ENCODE measurements at regions not wholly inside any gene's neighbourhood (a gene's known extent, or its start where the extent isn't known, plus 50 kb on each side); places are given as distances from the start of the nearest gene placed in this dataset.

DNA sequence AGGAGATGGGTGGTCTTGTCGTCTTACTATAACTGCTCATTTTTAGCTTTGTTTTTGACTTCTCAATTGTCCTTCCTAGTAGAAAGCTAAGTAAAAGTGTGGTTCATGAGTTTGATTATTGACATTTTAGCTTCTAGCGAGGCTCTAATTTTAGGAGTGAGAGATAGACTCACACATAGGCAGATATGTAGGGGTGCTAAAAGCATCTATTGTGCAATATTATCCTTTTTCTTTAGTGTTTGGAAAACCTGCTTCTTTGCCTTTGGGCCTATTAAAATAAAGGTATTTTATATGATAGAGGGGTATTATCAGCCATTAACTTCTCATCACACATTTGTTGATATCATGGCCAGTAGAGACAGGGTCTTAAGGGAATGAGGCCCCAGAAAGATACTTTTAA is 195.3 kb downstream of the SPRY1 start:
- no peaks in the 10 kb centered on the region for H4K20me1 ChIP-seq (ENCODE audit: control insufficient read depth, extremely low read depth, insufficient read depth, low read length)
- no peak overlapping the region for H3K27ac ChIP-seq (ENCODE audit: insufficient read depth, low read length)
- H2AFZ ChIP-seq (ENCODE audit: low read length), result no peak overlapping the region
- no peaks in the 10 kb centered on the region for H3K4me1 ChIP-seq (ENCODE audit: control insufficient read depth, extremely low read depth, insufficient read depth, low read length)
- no peaks in the 10 kb centered on the region for H3K27me3 ChIP-seq (ENCODE audit: control insufficient read depth, insufficient read depth, low read length)
- no peak overlapping the region for H3K4me3 ChIP-seq (replicated peaks in 1 of 4; ENCODE audit: control extremely low read depth in 1 of 4, insufficient read depth in 1 of 4, low read depth in 3 of 4, low read length in 4 of 4)
- no peaks in the 10 kb centered on the region for H3K9me3 ChIP-seq (ENCODE audit: control insufficient read depth, insufficient read depth, low read depth, low read length)
- no peaks in the 10 kb centered on the region for H3K36me3 ChIP-seq (ENCODE audit: control insufficient read depth, insufficient read depth, low read length)
- DNase-seq (ENCODE audit: low read depth in 2 of 2), result no peak
- no peak overlapping the region for H3K4me2 ChIP-seq (ENCODE audit: extremely low read depth, insufficient read depth, low read length)
- TF ChIP-seq, protein P1, sequence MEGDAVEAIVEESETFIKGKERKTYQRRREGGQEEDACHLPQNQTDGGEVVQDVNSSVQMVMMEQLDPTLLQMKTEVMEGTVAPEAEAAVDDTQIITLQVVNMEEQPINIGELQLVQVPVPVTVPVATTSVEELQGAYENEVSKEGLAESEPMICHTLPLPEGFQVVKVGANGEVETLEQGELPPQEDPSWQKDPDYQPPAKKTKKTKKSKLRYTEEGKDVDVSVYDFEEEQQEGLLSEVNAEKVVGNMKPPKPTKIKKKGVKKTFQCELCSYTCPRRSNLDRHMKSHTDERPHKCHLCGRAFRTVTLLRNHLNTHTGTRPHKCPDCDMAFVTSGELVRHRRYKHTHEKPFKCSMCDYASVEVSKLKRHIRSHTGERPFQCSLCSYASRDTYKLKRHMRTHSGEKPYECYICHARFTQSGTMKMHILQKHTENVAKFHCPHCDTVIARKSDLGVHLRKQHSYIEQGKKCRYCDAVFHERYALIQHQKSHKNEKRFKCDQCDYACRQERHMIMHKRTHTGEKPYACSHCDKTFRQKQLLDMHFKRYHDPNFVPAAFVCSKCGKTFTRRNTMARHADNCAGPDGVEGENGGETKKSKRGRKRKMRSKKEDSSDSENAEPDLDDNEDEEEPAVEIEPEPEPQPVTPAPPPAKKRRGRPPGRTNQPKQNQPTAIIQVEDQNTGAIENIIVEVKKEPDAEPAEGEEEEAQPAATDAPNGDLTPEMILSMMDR (conservative IDR thresholded peaks at IDR 0.05 in 1 of 2, IDR thresholded peaks at IDR 0.05 in 1 of 2; ENCODE audit: low read depth in 1 of 2, low read length in 2 of 2), result no peak
- TF ChIP-seq EZH2 (IDR thresholded peaks at IDR 0.05; ENCODE audit: low read length, missing control alignments), result no peak
- H3K9ac ChIP-seq (ENCODE audit: insufficient read depth, low read length), result no peak overlapping the region
- no peaks in the 10 kb centered on the region for H3K79me2 ChIP-seq (ENCODE audit: control insufficient read depth, insufficient read depth, low read length)

DNA sequence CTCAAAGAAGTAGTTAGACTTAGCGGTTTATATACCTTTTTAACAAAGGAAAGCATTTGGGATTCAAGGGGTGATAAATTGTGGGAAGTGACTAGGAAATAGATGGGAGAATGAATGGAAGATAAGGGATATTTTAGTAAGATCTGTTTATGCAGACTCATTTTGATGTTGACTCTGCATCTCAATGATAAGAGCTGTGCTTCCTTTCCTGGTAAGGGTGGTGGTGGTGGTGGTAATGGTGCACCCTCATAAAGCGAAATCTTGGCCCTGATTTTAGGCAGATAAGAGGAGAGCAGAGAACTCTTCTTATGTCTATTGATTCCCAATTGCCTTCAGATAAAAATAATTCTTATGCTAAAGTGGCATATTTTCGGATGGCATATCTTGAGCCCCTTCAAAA is 197.1 kb downstream of the SPRY1 start:
- Histone ChIP-seq H3K9ac (ENCODE audit: insufficient read depth, low read length) (no peak overlapping the region), H3K4me3 (replicated peaks in 1 of 4; ENCODE audit: control extremely low read depth in 1 of 4, insufficient read depth in 1 of 4, low read depth in 3 of 4, low read length in 4 of 4) (no peak overlapping the region), H4K20me1 (ENCODE audit: control insufficient read depth, extremely low read depth, insufficient read depth, low read length) (no peaks in the 10 kb centered on the region), H3K27me3 (ENCODE audit: control insufficient read depth, insufficient read depth, low read length) (no peaks in the 10 kb centered on the region), H3K36me3 (ENCODE audit: control insufficient read depth, insufficient read depth, low read length) (no peaks in the 10 kb centered on the region), H3K4me2 (ENCODE audit: extremely low read depth, insufficient read depth, low read length) (no peak overlapping the region), H3K9me3 (ENCODE audit: control insufficient read depth, insufficient read depth, low read depth, low read length) (no peaks in the 10 kb centered on the region), H3K27ac (ENCODE audit: insufficient read depth, low read length) (no peak overlapping the region), H2AFZ (ENCODE audit: low read length) (no peak overlapping the region), H3K79me2 (ENCODE audit: control insufficient read depth, insufficient read depth, low read length) (no peaks in the 10 kb centered on the region), H3K4me1 (ENCODE audit: control insufficient read depth, extremely low read depth, insufficient read depth, low read length) (no peaks in the 10 kb centered on the region)
- DNase-seq (ENCODE audit: low read depth in 2 of 2), result no peak
- no peak for TF ChIP-seq EZH2 (IDR thresholded peaks at IDR 0.05; ENCODE audit: low read length, missing control alignments)
- TF ChIP-seq, protein P1 (conservative IDR thresholded peaks at IDR 0.05 in 1 of 2, IDR thresholded peaks at IDR 0.05 in 1 of 2; ENCODE audit: low read depth in 1 of 2, low read length in 2 of 2), result no peak

DNA sequence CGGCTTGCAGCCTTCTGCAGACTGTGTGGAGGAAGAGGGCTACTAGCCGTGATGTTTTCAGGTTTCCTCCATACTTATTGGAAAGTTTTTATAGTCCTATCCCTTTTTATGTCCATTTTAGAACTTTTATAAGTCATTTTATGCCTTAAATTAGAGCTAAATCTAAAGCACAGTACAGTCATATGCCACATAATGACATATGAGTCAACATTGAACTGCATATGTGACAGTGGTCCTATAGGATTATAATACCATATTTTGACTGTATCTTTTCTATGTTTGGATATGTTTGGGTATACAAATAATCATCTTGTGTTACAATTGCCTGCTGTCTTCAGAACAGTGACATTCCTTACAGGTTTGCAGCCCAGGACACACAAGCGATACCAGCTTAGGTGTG is 200.2 kb downstream of the SPRY1 start:
- H3K27ac ChIP-seq (ENCODE audit: insufficient read depth, low read length), result no peak overlapping the region
- TF ChIP-seq, protein P1 (conservative IDR thresholded peaks at IDR 0.05 in 1 of 2, IDR thresholded peaks at IDR 0.05 in 1 of 2; ENCODE audit: low read depth in 1 of 2, low read length in 2 of 2), result no peak
- no peak for TF ChIP-seq EZH2 (IDR thresholded peaks at IDR 0.05; ENCODE audit: low read length, missing control alignments)
- no peak overlapping the region for H3K9ac ChIP-seq (ENCODE audit: insufficient read depth, low read length)
- no peaks in the 10 kb centered on the region for H3K27me3 ChIP-seq (ENCODE audit: control insufficient read depth, insufficient read depth, low read length)
- H3K4me2 ChIP-seq (ENCODE audit: extremely low read depth, insufficient read depth, low read length), result no peak overlapping the region
- peaks cover 2% of the 10 kb centered on the region for H3K4me1 ChIP-seq (ENCODE audit: control insufficient read depth, extremely low read depth, insufficient read depth, low read length)
- H3K4me3 ChIP-seq (replicated peaks in 1 of 4; ENCODE audit: control extremely low read depth in 1 of 4, insufficient read depth in 1 of 4, low read depth in 3 of 4, low read length in 4 of 4), result no peak overlapping the region
- no peaks in the 10 kb centered on the region for H4K20me1 ChIP-seq (ENCODE audit: control insufficient read depth, extremely low read depth, insufficient read depth, low read length)
- no peaks in the 10 kb centered on the region for H3K79me2 ChIP-seq (ENCODE audit: control insufficient read depth, insufficient read depth, low read length)
- no peak for DNase-seq (ENCODE audit: low read depth in 2 of 2)
- H3K9me3 ChIP-seq (ENCODE audit: control insufficient read depth, insufficient read depth, low read depth, low read length), result no peaks in the 10 kb centered on the region
- no peaks in the 10 kb centered on the region for H3K36me3 ChIP-seq (ENCODE audit: control insufficient read depth, insufficient read depth, low read length)
- no peak overlapping the region for H2AFZ ChIP-seq (ENCODE audit: low read length)

Measured in fibroblast of lung (primary cell).